NCI-H526 treated with DMSO at 0.1 percent for 48 hours (cell line): ENCODE measurements at regions not wholly inside any gene's neighbourhood (a gene's known extent, or its start where the extent isn't known, plus 50 kb on each side); places are given as distances from the start of the nearest gene placed in this dataset.
"Not testable (repeated sequence)": the region's sequence is repeated elsewhere in the genome, so short reads cannot be mapped to it uniquely, and the experiment has no call there.

Source experiments
- DNase-seq: peaks from one replicate; lab custom pipeline; 2025; lab: John Stamatoyannopoulos, UW

DNA sequence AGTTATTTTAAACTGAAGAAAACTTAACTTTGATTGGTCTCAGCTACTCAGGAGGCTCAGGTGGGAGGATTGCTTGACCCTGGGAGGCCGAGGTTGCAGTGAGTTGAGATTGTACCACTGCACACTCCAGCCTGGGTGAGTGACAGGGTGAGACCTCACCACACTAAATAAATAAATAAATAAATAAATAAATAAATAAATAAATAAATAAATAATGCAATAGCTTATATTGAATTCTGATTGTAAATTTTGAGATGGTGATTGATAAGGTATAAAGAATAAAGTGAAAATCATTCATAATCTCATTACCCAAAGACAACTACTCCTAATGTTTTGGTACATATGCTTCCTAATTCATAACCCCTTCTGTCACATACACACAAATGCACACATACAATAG is 58.1 kb downstream of the TUBA3C start:
- DNase-seq = no peak

DNA sequence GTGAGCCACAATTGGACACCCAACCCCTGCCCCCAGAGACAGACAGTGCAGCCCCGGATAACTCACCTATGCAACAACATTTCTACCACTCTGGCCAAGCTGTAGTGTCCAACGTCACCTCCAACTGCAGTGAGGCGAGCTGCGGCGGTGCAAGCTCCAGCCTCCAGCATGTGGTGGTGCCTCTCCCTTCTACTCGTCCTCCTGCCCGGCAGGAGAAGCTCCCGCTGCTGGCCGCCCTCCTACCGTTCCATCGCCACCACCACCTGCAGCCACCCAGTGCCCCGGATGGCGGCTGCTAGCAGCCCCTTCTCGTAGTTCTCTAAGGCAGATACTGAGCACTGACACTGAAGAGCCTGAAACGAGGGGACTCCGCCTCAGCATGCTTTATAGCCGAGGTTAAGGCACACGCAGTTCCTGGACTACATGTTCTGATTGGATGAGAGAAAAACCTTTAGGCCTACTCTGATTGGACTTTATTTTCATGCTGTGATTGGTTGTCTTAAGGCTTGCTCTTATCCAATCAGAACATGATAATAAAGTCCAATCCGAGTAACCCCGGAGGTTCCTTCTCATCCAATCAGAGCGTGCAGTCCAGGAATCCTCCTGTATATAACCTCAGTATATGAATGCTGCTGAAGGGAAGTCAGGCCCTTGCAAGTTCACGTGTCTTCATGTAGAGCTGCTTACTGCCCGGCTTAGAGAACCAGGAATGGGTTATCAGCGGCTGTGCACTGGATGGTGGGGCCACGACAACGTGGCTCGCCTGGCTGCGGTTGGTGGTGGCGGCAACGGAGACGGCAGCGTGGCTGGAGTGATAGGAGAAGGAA is 63.5 kb downstream of the TUBA3C start:
- DNase-seq = no peak

DNA sequence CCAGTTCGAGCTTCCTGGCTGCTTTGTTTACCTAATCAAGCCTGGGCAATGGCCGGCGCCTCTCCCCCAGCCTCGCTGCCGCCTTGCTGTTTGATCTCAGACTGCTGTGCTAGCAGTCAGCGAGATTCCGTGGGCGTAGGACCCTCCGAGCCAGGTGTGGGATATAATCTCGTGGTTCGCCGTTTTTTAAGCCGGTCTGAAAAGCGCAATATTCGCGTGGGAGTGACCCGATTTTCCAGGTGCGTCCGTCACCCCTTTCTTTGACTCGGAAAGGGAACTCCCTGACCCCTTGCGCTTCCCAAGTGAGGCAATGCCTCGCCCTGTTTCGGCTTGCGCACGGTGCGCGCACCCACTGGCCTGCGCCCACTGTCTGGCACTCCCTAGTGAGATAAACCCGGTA is 72.4 kb downstream of the TUBA3C start:
- DNase-seq = not testable (repeated sequence)

DNA sequence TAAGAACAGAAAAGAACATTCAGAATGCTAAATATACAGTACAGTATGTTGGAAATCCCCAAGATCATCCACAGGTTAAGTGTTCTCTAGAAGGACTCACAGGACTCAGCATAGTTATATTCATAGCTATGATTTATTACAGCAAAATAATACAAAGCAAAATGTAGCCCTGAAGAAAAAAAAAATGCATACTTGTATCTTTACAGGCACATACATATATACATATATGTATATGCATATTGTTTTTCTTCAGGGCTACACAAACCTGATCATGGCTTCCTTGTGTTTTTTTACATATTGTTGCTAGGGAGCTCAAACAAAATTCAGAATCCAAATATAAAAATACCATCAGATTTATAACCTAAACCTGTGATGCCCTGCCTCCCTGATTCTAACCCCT is 78.5 kb downstream of the TUBA3C start:
- no peak for DNase-seq

DNA sequence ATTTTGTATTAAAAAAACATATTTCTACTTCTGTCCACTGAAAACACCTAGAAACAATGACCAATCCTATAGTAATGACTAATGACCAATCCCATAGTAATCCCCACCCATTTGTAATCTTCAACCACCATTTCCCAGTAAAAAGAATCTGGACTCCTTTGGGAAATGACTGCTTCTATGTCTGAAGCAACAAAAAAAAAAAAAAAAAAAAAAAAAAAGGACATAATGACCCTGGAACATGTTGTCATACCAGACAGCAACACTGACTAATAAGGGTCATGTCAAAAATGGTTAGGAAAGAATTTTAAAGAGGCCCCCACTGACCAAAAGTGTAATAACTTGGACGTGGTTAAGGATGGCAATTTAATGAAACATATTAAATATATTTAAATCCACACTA is 88.3 kb downstream of the TUBA3C start:
- no peak for DNase-seq

DNA sequence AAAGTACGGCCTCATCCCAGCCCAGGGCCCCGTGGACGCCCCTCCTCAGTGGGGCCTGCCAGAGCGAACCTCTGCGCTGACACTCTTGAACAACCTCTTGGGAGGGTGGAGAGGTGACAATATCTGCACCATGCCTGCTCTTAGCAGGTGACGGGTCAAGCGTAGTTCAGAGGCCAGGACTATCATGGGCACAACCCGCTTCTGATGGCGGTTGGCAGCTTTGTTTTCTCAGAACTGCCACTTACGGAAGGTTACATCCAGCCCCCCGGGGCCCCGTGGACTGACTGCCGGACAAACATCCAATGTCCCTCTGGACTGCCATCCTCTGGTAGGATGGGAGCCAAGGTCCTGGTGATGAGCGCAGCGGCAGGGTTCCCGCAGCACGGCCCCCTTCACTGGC is 91.1 kb downstream of the TUBA3C start:
- DNase-seq = no peak

DNA sequence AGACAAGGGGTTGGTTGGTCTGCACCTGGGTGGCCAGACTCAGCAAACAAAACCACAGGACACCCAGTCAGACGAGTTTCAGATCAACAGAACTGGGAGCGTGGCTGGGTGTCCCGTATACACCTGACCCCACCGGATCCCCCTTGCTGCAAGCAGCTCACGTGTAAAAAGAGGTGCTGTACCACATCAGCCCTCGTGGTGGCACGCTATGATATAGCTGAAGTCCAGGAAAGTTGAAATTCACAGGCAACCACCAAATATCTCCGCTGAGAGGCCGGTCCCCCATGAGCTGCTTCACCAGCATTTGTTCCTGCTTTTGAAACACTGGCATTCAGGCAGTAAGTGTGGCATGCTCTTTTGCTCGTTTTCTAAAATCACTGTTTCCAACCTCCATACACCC is 92.3 kb downstream of the TUBA3C start:
- peak; percentile 23 for DNase-seq

DNA sequence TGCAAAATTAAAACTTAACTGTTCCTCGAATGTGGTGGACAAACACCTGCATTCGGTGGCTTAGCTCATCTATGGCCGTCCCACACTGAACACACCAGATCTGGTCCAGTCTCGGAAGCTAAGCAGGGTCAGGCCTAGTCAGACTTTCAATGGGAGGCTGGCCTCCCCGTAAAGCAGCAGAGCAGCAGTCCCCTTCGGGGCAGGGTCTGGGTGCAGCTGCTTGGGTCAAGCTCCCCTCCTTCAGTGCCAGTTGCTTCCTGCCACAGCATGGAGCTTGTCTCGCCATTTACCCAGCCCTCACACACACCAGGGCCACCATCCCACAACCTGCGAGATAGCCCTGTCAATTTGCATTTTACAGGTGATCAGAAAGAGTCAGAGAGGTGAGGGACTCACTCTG is 93.2 kb downstream of the TUBA3C start:
- no peak for DNase-seq

DNA sequence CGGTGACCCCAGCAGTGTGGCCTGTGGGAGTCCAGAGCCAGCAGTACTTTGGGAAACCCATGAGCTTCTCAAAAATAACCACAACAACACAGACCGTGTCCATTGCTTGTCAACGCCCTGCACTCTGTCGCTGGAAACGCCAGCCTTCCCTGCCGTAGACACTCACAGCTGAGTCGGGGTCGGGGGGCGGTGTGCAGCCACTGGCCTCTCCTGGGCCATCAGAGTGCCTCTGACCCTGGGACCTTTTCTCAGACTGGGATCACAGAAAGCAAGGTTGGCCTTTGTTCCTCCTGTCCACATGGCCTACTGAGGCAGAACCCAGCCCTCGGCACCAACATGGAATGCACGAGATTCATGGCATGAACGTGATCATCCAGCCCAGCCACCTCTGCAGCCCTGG is 95.7 kb downstream of the TUBA3C start:
- DNase-seq = no peak

DNA sequence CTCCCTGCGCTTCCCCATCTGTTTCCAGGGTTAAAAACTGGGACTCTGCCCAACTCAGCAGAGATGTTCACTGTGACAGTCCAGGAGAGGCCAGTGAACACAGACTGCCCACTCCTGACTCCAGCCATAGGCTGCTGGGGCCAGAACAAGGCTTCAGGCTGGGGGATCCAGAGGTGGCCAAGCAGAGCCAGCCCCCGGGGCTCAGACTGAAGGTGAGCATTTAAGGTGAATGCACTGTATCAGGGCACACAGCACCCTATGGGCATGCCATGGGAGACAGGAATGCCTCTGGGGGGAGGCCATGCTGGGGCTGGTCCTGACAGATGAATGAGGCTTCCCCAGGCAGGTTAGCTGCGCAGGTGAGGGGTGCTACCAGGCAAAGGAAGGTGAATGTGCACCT is 96.4 kb downstream of the TUBA3C start:
- no peak for DNase-seq

DNA sequence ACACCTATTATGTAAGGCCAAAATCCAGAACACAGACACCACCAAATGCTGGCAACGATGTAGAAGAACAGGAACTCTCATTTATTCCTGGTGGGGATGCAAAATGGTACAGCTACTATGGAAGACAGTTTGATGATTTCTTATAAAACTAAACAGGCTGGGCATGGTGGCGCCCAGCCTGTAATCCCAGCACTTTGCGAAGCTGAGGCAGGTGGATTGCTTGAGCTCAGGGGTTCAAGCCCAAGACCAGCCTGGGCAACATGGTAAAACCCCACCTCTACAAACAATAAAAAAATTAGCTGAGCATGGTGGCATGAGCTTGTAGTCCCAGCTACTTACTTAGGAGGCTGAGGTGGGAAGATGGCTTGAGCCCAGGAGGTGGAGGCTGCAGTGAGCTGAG is 98.3 kb downstream of the TUBA3C start:
- no peak for DNase-seq

DNA sequence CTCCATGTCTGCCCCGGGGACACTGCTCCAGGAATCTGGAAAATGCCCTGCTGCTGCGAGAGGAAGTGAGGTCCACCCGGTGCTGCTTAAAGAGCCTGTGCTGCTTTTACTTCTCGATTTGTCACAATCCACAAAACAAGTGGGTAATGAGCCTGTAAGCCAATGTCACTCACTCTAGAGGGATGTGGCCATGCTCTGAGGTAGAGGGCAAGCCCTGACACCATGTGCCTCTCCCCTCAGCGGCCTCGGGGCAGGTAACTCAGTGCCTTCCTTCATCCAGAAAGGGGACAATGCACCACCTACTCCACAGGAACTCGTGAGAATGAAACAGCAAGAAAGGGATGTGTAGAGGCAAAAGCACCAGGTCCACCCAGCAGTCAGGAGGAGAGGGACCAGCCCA is 106.2 kb downstream of the TUBA3C start:
- no peak for DNase-seq

DNA sequence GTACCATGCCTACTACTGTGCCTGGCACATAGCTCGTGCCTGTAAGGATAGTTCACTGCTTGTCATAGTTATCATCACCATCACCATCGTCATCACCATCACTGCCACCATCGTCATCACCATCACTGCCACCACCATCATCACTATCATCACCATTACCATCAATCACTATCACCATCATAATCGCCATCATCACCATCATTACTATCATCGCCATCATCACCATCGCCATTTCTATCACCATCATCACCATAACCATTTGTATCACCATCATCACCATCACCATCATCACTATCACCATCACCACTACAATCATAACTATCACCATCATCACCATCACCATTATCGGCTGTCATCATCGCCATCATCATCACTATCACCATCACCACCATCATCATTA is 107.1 kb downstream of the TUBA3C start:
- DNase-seq = no peak

DNA sequence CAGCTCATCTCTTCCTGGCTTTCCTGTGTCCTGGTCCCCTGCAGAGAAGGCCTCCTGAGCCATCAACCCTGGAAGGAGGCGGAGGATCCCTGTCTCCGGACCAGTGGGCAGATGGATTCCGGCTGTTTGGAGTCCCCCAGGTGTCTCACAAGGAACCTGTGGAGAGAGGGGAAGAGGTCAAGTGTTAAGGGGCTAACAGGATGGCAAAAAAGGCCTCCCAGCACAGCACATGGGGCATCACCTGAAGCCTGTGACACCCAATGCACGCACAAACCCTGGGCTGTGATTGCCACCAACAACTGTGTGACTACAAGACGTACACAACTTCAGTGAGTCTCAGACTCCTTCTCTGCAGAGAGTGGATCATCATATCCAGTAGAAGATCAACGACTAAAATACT is 107.5 kb downstream of the TUBA3C start:
- DNase-seq = not testable (repeated sequence)

DNA sequence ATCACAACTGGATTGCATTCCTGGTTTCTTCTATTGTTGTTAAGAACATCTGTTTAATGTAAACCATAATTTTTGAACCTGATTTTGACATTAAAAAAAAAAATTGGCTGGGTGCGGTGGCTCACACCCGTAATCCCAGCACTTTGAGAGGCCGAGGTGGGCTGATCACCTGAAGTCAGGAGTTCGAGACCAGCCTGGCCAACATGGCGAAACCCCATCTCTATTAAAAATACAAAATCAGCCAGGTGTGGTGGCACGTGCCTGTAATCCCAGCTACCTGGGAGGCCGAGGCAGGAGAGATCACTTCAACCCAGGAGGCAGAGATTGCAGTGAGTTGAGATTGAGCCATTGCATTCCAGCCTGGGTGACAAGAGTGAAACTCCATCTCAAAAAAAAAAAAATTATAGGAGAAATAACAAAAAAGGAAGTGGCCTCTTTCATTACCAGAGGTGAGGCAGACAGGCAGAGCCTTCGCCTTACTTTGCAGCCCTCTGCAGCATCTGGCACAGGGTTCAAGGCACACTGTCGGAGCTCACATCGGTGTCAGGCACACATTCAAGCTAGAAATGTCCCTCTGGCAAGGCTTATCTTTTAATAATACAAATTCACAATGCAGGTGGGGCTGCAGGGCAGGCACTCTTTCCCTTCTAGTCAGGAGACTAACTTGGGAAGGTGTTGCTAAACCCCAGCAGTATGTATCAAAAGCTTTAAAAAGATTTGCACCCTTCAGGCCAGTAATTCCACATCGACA is 108.5 kb downstream of the TUBA3C start:
- not testable (repeated sequence) for DNase-seq

DNA sequence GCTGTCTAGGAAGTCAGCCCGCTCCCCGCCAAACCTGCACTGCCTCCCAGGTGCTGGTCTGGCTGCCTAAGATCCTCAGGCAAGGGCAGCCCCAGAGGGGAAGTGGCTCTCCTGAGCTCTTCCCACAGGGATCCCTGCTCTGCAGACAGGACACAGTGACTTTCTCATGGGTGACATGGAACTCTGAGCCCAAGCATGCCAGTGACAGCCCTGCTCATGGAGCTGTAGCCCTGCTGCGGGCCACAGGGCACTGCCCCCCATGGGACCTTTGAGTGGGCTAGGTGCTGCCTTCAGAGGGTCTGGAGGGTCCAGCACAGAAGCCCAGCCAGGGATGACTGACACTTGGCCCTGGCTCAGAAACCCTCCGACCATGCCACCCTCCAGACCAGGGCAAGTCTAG is 109.1 kb downstream of the TUBA3C start:
- DNase-seq = no peak

DNA sequence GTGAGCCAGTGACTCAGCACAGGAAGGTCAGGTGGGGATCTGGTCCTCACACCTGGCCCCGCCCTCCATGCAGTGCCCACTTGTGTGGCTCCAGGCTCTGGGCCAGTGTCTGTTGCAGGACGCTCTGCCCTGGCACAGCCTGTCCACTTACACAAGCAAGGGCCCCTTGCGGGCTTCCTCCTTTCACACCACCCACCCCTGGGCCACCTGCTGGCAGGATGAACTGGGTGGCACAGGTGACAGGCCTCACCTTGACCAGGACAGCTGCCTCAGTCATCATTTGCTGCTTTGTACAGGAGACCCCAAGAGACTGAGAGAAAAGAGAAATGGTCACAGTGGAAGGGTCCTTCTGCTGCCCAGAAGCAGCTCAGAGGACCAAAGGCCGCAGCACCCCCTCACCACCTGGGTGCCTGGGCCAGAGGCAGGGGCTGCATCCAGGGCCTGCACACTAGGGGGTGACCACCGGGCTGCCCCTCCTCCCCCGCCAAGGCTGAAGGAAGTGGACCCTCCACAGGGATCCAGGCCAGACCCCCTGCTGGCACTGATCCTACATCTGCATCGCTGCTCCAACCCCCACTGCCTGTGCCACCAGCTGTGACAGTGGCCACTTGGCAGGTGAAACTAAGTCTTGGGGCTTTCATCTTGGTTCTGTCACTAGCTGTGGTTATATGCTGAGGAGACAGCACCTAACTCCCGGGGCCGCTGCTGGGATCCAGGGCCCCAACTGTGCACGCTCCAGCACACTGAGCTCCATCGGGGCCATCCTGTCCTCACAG is 110.3 kb downstream of the TUBA3C start:
- no peak for DNase-seq

DNA sequence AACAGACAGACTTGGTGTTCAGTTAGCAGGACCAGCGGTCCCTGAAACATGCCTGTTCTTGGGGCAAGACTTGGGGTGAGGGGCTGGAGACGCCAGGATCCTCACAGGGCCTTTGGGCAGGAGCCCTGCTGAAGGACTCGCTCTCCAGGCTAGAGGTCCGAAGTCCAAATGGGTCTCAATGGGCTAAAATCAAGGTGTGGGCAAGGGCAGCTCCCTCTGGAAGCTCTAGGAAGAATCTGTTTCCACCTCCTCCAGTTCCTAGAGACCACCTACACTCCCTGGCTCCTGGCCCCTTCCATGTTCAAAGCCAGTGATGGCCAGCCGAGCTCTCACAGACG is 111.3 kb downstream of the TUBA3C start:
- no peak for DNase-seq

DNA sequence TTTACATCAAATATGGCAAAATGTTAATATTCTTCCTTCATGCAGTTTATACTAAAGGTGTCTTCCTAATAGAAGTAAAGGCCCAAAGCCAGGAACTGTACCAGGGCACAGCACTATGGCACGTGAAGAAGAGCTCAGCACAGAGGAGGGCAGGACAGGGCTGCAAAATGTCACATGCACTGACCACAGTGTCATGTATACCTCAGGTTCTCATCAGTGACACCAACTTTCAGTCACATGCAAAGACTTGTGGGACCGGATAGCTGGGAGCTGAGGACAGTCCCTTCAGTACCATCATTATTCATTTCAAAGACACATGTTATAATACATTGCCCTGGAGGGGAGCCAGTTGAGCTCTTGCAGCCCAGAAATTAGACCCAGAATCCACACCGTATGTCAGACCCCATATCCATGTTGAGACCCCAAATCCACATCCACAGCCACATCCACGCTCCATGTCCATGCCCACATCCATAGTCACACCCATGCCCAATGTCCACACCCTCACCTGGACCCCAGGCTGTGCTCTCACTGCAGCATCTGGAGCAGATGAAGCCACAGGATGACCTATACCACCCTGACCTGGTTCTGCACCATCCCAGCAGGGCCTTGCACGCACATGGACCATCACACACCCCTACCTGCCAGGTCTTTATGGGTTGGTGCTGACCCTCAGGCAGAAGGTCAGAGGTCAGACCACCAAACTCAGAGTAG is 111.8 kb downstream of the TUBA3C start:
- no peak for DNase-seq

DNA sequence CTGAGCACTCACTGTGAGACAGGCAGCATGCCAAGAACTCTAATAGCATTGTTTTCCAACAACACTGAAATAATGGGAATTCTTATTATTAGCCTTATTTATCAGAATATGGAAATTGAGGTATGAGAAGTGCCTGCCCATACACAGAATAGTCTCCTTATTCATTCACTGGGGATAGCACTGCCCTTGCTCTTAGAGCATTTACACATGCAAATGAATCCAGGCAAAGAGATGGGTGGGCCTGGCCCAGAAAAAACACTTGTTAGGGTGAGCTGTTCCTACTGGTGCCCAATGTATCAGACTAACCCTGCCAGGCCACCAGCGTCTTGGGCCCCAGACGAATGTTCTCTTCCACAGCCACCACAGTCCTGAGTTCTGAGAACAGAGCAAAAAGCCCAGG is 112.9 kb downstream of the TUBA3C start:
- no peak for DNase-seq

DNA sequence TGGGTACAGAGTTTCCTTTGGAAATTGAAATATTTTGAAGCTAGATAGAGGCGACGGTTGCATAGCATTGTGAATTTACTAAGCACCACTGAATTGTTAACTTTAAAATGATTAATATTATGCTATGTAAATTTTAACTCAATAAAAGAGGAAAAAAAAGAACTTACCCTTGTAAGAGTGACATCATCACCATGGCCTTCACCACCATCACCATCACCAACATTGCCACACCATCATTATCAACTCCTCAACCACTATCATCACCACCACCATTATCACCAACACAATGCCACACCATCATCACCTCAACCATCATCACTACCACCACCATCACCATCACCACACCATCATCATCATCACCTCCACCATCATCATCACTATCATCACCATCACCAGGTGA is 113.9 kb downstream of the TUBA3C start:
- no peak for DNase-seq

DNA sequence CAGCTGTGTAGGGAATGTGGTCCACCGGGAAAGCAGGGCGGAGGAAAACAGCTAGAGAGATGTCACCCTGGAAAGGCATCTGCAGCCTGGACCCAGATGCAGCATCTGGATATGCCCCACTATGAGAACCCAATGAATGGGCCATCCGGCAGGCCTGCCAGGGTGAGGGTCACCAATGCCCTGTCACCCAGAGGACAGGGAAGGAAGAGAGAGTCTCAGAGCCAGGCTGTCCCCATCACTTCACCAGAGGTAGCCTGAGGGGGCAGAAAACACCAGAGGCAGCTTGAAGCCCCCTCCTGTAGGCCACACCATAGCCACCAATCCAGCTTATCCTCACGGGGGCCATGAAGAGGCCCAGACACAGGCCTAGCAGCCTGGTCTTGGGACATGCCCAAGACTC is 118.8 kb downstream of the TUBA3C start:
- no peak for DNase-seq
